GM21576 (cell line): ENCODE measurements at regions not wholly inside any gene's neighbourhood (a gene's known extent, or its start where the extent isn't known, plus 50 kb on each side); places are given as distances from the start of the nearest gene placed in this dataset.

ENCODE experiments used
- ATAC-seq: cut with Tn5 transposase; IDR thresholded peaks from one replicate; pipeline ENCODE4 v1.9.1; 2021; ENCODE audit warnings: mild to moderate bottlenecking, moderate library complexity; ENCODE audit not compliant: unreplicated experiment

GRCh38 chr5:154107010-154107409, 68.2 kb downstream of the MFAP3 start:
- ATAC-seq, result no peak

- no peak for ATAC-seq
Observed at GRCh38 chr5:154107756-154108155, 69.0 kb downstream of the MFAP3 start.

GRCh38 chr5:154109416-154110106, 70.8 kb downstream of the MFAP3 start:
- no peak for ATAC-seq

- ATAC-seq, result no peak
Observed at GRCh38 chr5:154110107-154110453, 71.3 kb downstream of the MFAP3 start.

GRCh38 chr5:154110716-154111115, 71.9 kb downstream of the MFAP3 start:
- ATAC-seq, result no peak

GRCh38 chr5:154111214-154111613, 72.4 kb downstream of the MFAP3 start:
- ATAC-seq, result no peak

GRCh38 chr5:154112255-154112654, 73.5 kb downstream of the MFAP3 start:
- peak; percentile 73 for ATAC-seq

GRCh38 chr5:154115291-154115690, 75.2 kb upstream of the GALNT10 start:
- ATAC-seq, result no peak

- no peak for ATAC-seq
Observed at GRCh38 chr5:154117050-154117449, 73.5 kb upstream of the GALNT10 start.

GRCh38 chr5:154117930-154118329, 72.6 kb upstream of the GALNT10 start:
- no peak for ATAC-seq

- no peak for ATAC-seq
Observed at GRCh38 chr5:154118385-154118784, 72.1 kb upstream of the GALNT10 start.

- ATAC-seq, result no peak
Observed at GRCh38 chr5:154118893-154119336, 71.6 kb upstream of the GALNT10 start.

- ATAC-seq, result no peak
Observed at GRCh38 chr5:154129013-154129412, 61.5 kb upstream of the GALNT10 start.

GRCh38 chr5:154129921-154130320, 60.6 kb upstream of the GALNT10 start:
- no peak for ATAC-seq

GRCh38 chr5:154131817-154132216, 58.7 kb upstream of the GALNT10 start:
- no peak for ATAC-seq

GRCh38 chr5:154132718-154133307, 57.7 kb upstream of the GALNT10 start:
- no peak for ATAC-seq

GRCh38 chr5:154133591-154133990, 56.9 kb upstream of the GALNT10 start:
- ATAC-seq, result no peak

- no peak for ATAC-seq
Observed at GRCh38 chr5:154134499-154134898, 56.0 kb upstream of the GALNT10 start.

GRCh38 chr5:154135125-154135817, 55.3 kb upstream of the GALNT10 start:
- no peak for ATAC-seq

GRCh38 chr5:154136141-154136540, 54.4 kb upstream of the GALNT10 start:
- no peak for ATAC-seq

GRCh38 chr5:154138701-154139100, 51.8 kb upstream of the GALNT10 start:
- no peak for ATAC-seq

- ATAC-seq, result no peak
Observed at GRCh38 chr5:154140381-154140780, 50.2 kb upstream of the GALNT10 start.
